Right ventricle myocardium inferior (tissue), 1 donor: ENCODE measurements at regions not wholly inside any gene's neighbourhood (a gene's known extent, or its start where the extent isn't known, plus 50 kb on each side); places are given as distances from the start of the nearest gene placed in this dataset.
"Not testable (repeated sequence)": the region's sequence is repeated elsewhere in the genome, so short reads cannot be mapped to it uniquely, and the experiment has no call there.

Source experiments
- ATAC-seq: fragments of 200-7000 bp; cut with Tn5 transposase; one replicate; pipeline ENCODE4 v1.9.1; 2020; ENCODE audit warnings: mild to moderate bottlenecking, moderate library complexity
- DNase-seq: peaks from one replicate; pipeline ENCODE4 v3.0.0; 2021; ENCODE audit errors: missing footprints
- intact Hi-C: fragments of 100-400 bp; cut with DNase I; formaldehyde crosslinking; loops from one replicate; pipeline ENCODE4 v1.11.0; 2022
- donor health status: DM: no; HTN: yes; CAD: no; lungs with severe emphysema.

- intact Hi-C loops, result no loop called here
- ATAC-seq (no peak), DNase-seq (no peak)
Measured at GRCh38 chr5:143933451-143933850, 121.5 kb downstream of the HMHB1 start.

DNA sequence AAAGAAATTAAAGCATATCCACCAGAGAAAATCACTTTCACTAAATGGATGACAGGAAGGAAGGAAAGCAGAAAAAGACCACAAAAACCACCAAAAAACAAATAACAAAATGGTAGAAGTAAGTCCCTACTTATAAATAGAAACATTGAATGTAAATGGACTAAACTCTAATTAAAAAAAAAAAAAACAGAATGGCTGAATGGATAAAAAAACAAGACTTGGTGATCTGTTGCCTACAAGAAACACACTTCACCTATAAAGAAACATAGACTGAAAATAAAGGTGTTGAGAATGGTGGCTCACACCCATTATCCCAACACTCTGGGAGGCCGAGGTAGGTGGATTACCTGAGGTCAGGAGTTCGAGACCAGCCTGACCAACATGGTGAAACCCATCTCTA is 122.9 kb downstream of the HMHB1 start:
- ATAC-seq (no peak), DNase-seq (no peak)
- intact Hi-C loops, result no loop called here

DNA sequence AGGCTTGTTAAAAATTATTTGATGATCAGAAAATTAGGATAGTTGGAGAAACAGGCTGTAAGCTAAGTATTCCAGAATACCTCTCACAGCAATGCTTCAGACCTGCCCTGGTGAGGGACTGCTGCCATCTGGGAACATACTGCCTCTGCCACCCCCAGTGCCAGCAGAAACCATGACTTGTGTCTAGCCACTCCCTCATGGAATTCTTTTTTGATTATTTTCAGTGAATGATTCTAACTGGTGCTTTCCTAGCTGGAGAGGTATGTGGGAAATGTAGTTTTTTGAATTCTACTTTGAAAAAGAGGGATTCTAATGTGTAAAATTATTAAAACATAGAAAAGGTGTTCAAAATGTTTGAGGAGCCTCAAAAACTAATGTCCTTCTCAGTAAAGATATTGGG is 126.3 kb downstream of the HMHB1 start:
- no peak for DNase-seq
- no peak for ATAC-seq
- intact Hi-C loops, result no loop called here

GRCh38 chr5:143946837-143947236 is 134.9 kb downstream of the HMHB1 start:
- intact Hi-C loops, result no loop called here
- DNase-seq (no peak), ATAC-seq (no peak)

DNA sequence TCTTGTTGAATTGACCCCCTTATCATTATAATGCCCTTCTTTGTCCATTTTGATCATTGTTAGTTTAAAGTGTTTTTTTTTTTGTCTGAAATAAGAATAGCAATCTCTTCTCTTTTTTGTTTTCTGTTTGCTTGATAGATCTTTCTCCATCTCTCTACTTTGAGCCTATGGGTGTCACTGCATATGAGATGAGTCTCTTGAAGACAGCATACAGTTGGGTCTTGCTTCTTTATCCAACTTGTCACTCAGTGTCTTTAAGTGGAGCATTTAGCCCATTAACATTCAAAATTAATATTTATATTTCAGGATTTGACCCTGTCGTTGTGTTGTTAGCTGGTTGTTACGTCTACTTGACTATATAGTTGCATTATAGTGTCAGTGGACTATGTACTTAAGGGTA is 135.4 kb downstream of the HMHB1 start:
- intact Hi-C loops, result no loop called here
- DNase-seq (no peak), ATAC-seq (no peak)

- no peak for ATAC-seq
- intact Hi-C loops, result no loop called here
Measured at GRCh38 chr5:143952809-143953208, 140.8 kb downstream of the HMHB1 start.

DNA sequence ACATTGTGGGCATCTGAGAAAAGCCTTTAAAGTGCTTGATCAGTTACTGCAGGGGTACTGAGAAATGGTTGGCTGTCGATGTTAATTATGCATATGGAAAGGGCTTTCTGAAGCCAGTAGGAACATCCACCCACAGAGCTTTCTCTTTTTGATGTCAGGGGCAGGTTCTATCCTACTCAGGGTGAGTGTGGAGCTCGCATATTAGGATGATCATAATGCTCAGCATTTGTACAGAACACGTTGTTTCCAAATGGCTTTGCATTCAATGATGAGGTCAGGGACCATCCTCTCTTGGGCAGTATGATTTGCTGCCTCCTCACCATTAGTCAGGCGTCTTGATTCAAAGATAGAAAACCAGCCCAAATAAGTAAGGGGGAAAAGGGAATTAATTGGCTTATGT is 141.9 kb downstream of the HMHB1 start:
- intact Hi-C loops, result no loop called here
- DNase-seq, result no peak
- no peak for ATAC-seq

More at GRCh38 chr5:143952809-143953208, 140.8 kb downstream of the HMHB1 start:
- no peak for DNase-seq

- no peak for DNase-seq
- intact Hi-C loops, result no loop called here
- ATAC-seq, result peak; percentile 95
Measured at GRCh38 chr5:143955141-143955540, 143.2 kb downstream of the HMHB1 start.

DNA sequence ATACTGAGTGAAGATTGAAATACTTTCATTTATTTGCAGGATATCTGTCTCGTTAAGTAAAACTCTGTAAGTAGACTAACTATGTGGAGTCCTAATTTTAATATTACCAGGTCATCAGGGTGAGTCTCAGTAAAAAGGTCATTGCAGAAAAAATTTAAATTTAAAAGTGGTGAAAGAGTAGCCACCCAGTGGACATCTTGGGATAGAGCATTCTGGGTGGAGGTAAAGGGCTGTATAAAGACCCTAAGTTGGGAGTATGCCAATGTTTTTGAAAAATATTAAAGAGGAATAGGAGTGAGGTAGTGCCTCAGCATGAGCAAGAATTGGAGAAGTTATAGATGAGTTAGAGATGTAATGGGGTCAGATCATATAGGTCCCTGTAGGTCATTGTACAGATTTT is 145.5 kb downstream of the HMHB1 start:
- ATAC-seq, result no peak
- DNase-seq, result no peak
- intact Hi-C loops, result no loop called here

DNA sequence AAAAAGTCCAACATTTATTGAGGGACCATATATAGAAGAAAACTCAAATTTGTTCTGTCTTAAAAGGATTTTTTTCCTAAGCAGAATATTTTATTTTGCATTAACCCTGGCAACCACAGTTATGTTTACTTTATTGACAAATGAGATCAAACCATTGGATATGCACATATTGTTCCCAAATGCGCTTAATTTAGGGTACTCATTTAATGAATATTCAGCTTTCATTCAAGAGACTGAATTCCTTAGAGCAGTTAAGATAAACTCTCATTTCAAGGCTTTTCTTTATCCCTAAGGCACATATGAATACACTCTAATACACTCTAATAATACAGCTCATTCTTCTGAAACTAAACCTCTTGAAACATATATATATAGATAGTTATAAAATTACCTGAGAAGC is 150.2 kb downstream of the HMHB1 start:
- no peak for ATAC-seq
- no peak for DNase-seq
- intact Hi-C loops, result loop anchor here (10.0 kb wide), 1 partner anchor 137 kb away; no protein-coding TSS in a partner anchor

GRCh38 chr5:143964919-143965318 is 153.0 kb downstream of the HMHB1 start:
- DNase-seq, result no peak
- intact Hi-C loops, result loop anchor here (10.0 kb wide), 1 partner anchor 140 kb away; no protein-coding TSS in a partner anchor
- ATAC-seq, result no peak

- DNase-seq (no peak), ATAC-seq (no peak)
- intact Hi-C loops, result loop anchor here (10.0 kb wide), 1 partner anchor 141 kb away; no protein-coding TSS in a partner anchor
Measured at GRCh38 chr5:143966280-143966679, 154.3 kb downstream of the HMHB1 start.

- ATAC-seq, result no peak
- intact Hi-C loops, result loop anchor here (10.0 kb wide), 1 partner anchor 143 kb away; no protein-coding TSS in a partner anchor
Measured at GRCh38 chr5:143968071-143968878, 156.3 kb downstream of the HMHB1 start.

GRCh38 chr5:143970159-143970558 is 158.2 kb downstream of the HMHB1 start:
- ATAC-seq (no peak), DNase-seq (no peak)
- intact Hi-C loops, result no loop called here

More at GRCh38 chr5:143968071-143968878, 156.3 kb downstream of the HMHB1 start:
- no peak for DNase-seq

DNA sequence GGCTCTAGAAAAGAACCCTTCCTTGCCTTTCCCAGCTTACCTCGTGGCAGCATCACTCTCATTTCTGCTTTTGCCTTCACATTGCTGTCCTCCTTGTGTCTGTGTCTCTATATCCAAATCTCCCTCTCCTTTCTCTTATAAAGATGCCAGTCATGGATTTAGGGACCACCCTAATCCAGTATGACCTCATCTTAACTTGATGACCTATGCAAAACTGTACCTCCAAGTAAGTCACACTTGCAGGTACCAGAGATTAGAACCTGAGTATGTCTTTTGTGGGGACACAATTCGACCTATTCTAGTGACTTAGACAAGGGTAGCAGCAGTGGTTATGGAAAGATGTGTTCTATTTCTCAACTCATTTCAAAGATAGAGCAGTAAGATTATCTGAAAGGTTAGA is 160.1 kb downstream of the HMHB1 start:
- no peak for DNase-seq
- intact Hi-C loops, result no loop called here
- no peak for ATAC-seq

DNA sequence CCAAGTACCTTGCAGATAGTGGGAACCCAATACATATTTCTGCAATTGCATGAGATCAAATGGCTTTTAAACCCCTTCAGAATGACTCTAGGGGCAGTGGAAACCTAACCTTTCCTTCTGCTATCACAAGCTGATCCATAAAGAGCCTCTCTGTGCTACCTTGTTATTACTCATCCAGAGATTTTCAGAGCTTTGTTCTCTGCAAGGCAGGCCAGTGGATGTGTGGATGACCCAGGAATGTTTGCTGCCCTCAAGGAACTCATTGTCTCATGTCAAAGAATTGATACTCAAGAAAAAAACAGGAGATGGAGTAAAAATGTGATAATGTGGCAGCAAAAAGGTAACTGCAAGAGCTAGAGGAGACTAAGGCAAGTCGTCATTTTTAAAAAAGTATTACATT is 164.1 kb downstream of the HMHB1 start:
- intact Hi-C loops, result no loop called here
- ATAC-seq (no peak), DNase-seq (no peak)

- ATAC-seq (no peak), DNase-seq (no peak)
- intact Hi-C loops, result no loop called here
Measured at GRCh38 chr5:143977891-143978461, 166.0 kb downstream of the HMHB1 start.

- ATAC-seq (no peak), DNase-seq (no peak)
- intact Hi-C loops, result no loop called here
Measured at GRCh38 chr5:143979044-143979690, 167.2 kb downstream of the HMHB1 start.

- ATAC-seq (no peak), DNase-seq (no peak)
- intact Hi-C loops, result no loop called here
Measured at GRCh38 chr5:143980506-143980905, 168.5 kb downstream of the HMHB1 start.

- ATAC-seq, intact Hi-C loops, DNase-seq: not testable (repeated sequence)
Measured at GRCh38 chr5:143982957-143983356, 171.0 kb downstream of the HMHB1 start.
